ENCODE measurements at regions not wholly inside any gene's neighbourhood (a gene's known extent, or its start where the extent isn't known, plus 50 kb on each side); places are given as distances from the start of the nearest gene placed in this dataset.

- ChIA-PET CTCF (no interaction called here), POLR2A (ENCODE audit: unreplicated experiment) (no interaction called here)
- Histone ChIP-seq H3K14ac (replicated peaks; ENCODE audit: low read depth, low read length) (no peak overlapping the region), H2BK20ac (ENCODE audit: low read depth, low read length) (no peak overlapping the region), H3K4me1 (ENCODE audit: control insufficient read depth, insufficient read depth, low read length) (no peaks in the 10 kb centered on the region), H4K8ac (ENCODE audit: low read depth in 2 of 2, low read length in 2 of 2) (no peak overlapping the region), H2AK9ac (replicated peaks; ENCODE audit: low read depth, low read length, poor library complexity) (no peak overlapping the region), H3K36me3 (ENCODE audit: control insufficient read depth, insufficient read depth, low read length) (no peaks in the 10 kb centered on the region), H4K91ac (ENCODE audit: insufficient read depth, low read depth, low read length) (no peak overlapping the region), H2AK5ac (ENCODE audit: low read depth, low read length) (no peak overlapping the region), H2BK15ac (ENCODE audit: low read depth, low read length) (no peak overlapping the region), H3K18ac (ENCODE audit: low read depth, low read length) (no peak overlapping the region), H3K79me1 (ENCODE audit: low read depth in 1 of 2, low read length in 2 of 2) (no peaks in the 10 kb centered on the region), H3K27ac (ENCODE audit: insufficient read depth, low read length) (no peak overlapping the region), H3K23ac (ENCODE audit: low read depth, low read length) (no peak overlapping the region), H3K4ac (ENCODE audit: low read depth, low read length) (no peak overlapping the region), H4K20me1 (ENCODE audit: insufficient read depth, low read length) (no peaks in the 10 kb centered on the region), H3K27me3 (ENCODE audit: control insufficient read depth, insufficient read depth, low read length) (peaks cover 7% of the 10 kb centered on the region), H4K5ac (ENCODE audit: low read depth, low read length) (no peak overlapping the region), H3K56ac (ENCODE audit: extremely low read depth, insufficient read depth, low read length) (no peak overlapping the region), H2BK120ac (ENCODE audit: low read depth, low read length) (no peak overlapping the region), H3K4me2 (ENCODE audit: low read depth, low read length) (no peak overlapping the region), H3K9ac (ENCODE audit: low read depth, low read length) (no peak overlapping the region), H2BK5ac (ENCODE audit: low read depth, low read length, poor library complexity, severe bottlenecking) (no peak overlapping the region), H3K4me3 (ENCODE audit: insufficient read depth, low read depth, low read length) (no peak overlapping the region), H3K9me1 (ENCODE audit: insufficient read depth, low read length) (no peaks in the 10 kb centered on the region), H3K9me3 (ENCODE audit: control insufficient read depth, insufficient read depth, low read length) (no peaks in the 10 kb centered on the region), H2AFZ (replicated peaks; ENCODE audit: low read length, poor library complexity) (no peak overlapping the region)
- no CpG with 5 or more reads among the region's 10 CpGs for WGBS, 2 experiments (ENCODE audit: extremely low coverage in 2 of 2, insufficient read length in 1 of 2)
- intact Hi-C loops (cut with micrococcal nuclease) (no loop called here), in situ Hi-C loops (cut with MboI; ENCODE audit: low sequenced_read_pairs) (no loop called here), dilution Hi-C loops (cut with HindIII; ENCODE audit: low sequenced_read_pairs, unreplicated experiment) (no loop called here)
- BruUV-seq (replicated peaks) = no TSS peak
- ATAC-seq (ENCODE audit: low read depth) (no peak), DNase-seq (no peak)
- TF ChIP-seq RCOR1 (IDR thresholded peaks at IDR 0.05; ENCODE audit: insufficient replicate concordance, low read length) = no peak
- no peak for TF ChIP-seq MAFK (IDR thresholded peaks at IDR 0.05; ENCODE audit: low read depth, low read length)
- no peak for TF ChIP-seq CTCF (conservative IDR thresholded peaks at IDR 0.05; ENCODE audit: low read depth, low read length)
- no peak for TF ChIP-seq SMC3 (IDR thresholded peaks at IDR 0.05; ENCODE audit: low read depth, low read length)
- no peak for TF ChIP-seq ELK1 (IDR thresholded peaks at IDR 0.05; ENCODE audit: borderline replicate concordance, low read depth, low read length)
- no peak for TF ChIP-seq FOS (IDR thresholded peaks at IDR 0.05; ENCODE audit: low read depth, low read length)
Measured at GRCh38 chr3:72082776-72083462, 298.0 kb upstream of the PROK2 start.

Measured in IMR-90 (cell line).